ENCODE measurements at regions not wholly inside any gene's neighbourhood (a gene's known extent, or its start where the extent isn't known, plus 50 kb on each side); places are given as distances from the start of the nearest gene placed in this dataset.

DNA sequence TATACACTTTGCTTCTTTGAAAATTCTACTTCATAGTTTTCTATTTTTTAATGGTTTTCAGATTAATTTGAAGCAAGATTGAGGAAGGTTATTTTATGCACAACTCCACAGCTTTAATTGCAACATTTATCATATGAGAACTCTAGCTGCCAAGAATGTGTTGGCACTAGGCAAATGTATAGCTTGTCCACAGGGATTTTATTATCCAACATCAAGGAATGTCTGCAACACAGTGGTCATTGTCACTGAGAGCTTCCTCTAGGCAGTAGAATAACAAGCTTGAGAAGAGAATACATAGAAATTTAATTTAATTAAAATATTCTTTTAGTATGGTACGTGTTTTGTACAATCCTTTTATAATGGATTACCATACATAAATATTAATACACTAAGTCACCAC lies 1600.8 kb downstream of the ARAP2 start:
- no peak overlapping the region for H3K4me3 ChIP-seq (ENCODE audit: low read depth, low read length)
- TF ChIP-seq, protein P1, sequence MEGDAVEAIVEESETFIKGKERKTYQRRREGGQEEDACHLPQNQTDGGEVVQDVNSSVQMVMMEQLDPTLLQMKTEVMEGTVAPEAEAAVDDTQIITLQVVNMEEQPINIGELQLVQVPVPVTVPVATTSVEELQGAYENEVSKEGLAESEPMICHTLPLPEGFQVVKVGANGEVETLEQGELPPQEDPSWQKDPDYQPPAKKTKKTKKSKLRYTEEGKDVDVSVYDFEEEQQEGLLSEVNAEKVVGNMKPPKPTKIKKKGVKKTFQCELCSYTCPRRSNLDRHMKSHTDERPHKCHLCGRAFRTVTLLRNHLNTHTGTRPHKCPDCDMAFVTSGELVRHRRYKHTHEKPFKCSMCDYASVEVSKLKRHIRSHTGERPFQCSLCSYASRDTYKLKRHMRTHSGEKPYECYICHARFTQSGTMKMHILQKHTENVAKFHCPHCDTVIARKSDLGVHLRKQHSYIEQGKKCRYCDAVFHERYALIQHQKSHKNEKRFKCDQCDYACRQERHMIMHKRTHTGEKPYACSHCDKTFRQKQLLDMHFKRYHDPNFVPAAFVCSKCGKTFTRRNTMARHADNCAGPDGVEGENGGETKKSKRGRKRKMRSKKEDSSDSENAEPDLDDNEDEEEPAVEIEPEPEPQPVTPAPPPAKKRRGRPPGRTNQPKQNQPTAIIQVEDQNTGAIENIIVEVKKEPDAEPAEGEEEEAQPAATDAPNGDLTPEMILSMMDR (IDR thresholded peaks at IDR 0.05; ENCODE audit: control insufficient read depth, extremely low read depth, insufficient read depth): no peak
- no peak for DNase-seq (ENCODE audit: low read depth)

DNA sequence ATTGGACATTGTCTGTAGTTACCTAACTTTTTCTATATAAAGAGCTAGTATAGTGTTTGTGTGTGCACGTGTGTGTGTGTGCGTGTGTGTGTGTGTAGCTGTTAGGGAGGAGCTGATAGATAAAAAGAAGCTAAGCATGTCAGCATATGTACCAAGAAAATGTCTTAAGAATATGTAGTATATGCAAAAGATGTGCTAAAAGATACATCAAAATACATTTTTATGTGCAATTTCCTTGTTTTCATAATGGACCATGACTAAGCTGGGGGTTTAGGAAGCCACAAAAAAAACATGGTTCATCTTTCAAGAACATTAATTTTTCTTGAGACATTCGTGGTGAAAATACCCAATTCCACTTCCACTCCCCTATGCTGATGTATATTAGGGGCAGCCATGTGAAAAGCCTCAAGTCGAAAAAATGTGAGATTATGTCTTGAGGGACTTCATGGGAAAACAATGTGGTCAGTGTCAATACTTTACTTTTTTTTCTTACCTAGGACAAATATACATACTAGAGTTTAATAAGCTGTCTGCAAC lies 1599.7 kb downstream of the ARAP2 start:
- DNase-seq (ENCODE audit: low read depth): no peak
- no peak overlapping the region for H3K4me3 ChIP-seq (ENCODE audit: low read depth, low read length)
- TF ChIP-seq, protein P1 (IDR thresholded peaks at IDR 0.05; ENCODE audit: control insufficient read depth, extremely low read depth, insufficient read depth): no peak

DNA sequence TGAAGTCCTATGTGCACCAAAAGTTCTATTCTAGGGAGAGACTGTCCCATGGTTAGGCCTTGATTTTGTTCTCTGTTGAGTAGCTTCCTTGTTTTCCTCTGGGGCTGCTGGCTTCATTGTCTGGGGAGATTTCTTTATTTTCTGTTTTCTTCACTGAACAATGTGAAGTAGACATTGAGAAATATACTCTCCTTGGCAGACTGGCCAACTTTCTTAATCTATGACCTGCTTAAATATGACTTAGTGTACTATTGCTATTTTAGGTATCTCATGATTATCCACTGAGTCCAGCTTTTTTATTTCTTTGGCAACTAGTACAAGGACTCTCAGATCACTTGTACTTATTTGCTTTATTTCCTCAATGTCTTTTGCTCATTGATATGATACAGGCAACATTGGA lies 1594.6 kb downstream of the ARAP2 start:
- no peak for DNase-seq (ENCODE audit: low read depth)
- TF ChIP-seq, protein P1 (IDR thresholded peaks at IDR 0.05; ENCODE audit: control insufficient read depth, extremely low read depth, insufficient read depth): no peak
- no peak overlapping the region for H3K4me3 ChIP-seq (ENCODE audit: low read depth, low read length)

DNA sequence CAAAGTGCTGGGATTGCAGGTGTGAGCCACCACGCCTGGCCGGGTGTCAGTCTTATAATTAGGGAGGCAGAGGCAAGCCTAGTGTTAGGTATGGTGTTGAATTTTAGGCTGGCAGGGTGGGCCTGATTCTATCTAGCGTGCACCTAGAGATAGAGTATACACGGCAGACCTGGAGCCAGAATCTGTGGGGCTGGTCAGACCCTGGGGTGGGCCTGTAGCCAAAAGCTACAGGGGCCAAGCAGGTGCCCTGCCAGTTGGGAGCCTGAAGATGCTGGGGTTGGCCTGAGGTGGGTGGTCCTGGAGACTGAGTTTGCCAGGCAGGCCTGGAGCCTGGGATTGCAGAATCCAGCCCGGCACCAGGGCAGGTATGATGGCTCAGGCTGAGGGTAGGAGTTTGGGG lies 1580.3 kb downstream of the ARAP2 start:
- no peak overlapping the region for H3K4me3 ChIP-seq (ENCODE audit: low read depth, low read length)
- TF ChIP-seq, protein P1 (IDR thresholded peaks at IDR 0.05; ENCODE audit: control insufficient read depth, extremely low read depth, insufficient read depth): no peak
- no peak for DNase-seq (ENCODE audit: low read depth)

DNA sequence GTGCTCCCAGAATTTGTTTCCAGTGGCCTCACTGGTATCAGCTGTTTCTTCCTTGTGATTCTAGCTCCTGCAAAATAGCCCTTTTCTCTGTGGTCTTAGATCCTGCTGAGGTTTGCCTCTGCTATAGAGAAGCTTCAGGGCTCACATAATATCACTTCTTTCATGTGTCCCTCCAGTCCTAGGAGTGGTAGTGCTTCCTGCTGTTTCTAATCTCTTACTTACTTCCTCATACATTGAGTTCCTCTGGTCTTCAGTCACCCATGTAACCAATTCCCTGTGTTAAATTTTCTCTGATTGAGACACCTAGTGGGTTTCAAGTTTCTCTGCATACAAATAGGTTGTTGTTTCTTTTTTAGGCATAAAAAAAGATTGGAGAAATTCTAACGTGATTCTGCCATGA lies 1567.9 kb downstream of the ARAP2 start:
- H3K4me3 ChIP-seq (ENCODE audit: low read depth, low read length): no peak overlapping the region
- TF ChIP-seq, protein P1 (IDR thresholded peaks at IDR 0.05; ENCODE audit: control insufficient read depth, extremely low read depth, insufficient read depth): no peak
- no peak for DNase-seq (ENCODE audit: low read depth)

DNA sequence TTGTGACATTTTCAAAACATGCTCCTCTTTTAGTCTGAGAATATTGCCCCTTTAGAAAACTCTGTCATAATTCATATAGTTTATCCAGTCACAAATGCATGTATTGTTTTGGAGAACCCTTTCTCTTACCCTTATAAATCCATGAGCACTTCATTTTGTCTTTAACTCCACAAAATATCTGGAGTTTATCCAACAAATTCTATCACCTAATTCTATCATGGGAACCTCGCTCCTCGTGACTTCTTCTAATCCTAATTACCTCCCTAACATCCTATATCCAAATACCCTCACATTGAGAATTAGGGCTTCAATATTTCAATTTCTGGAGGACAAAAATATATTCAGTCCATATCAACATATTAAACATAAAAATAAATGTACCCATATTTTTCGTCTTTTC lies 1565.9 kb downstream of the ARAP2 start:
- TF ChIP-seq, protein P1 (IDR thresholded peaks at IDR 0.05; ENCODE audit: control insufficient read depth, extremely low read depth, insufficient read depth): no peak
- no peak for DNase-seq (ENCODE audit: low read depth)
- no peak overlapping the region for H3K4me3 ChIP-seq (ENCODE audit: low read depth, low read length)

DNA sequence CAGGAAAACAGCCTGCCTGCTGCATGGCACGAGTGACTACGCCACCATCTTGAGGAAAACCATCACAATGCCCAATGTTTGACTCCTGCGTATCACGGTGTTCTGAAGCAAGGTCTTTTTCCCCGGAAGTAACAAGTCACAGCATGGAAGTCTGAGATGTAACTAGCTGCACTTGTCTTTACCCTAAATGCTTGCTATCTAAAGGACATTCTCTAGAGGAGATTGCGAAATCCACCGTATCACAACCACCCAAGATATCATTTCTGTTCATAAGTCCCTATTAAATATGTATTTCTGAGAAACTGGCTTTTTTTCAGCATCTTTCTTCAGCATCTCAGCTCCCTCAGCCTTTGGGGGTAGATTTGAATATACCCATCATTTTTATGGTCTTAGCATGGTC lies 1565.1 kb downstream of the ARAP2 start:
- no peak overlapping the region for H3K4me3 ChIP-seq (ENCODE audit: low read depth, low read length)
- TF ChIP-seq, protein P1 (IDR thresholded peaks at IDR 0.05; ENCODE audit: control insufficient read depth, extremely low read depth, insufficient read depth): no peak
- no peak for DNase-seq (ENCODE audit: low read depth)

Data from LNCaP clone FGC (cell line).